ENCODE measurements at regions not wholly inside any gene's neighbourhood (a gene's known extent, or its start where the extent isn't known, plus 50 kb on each side); places are given as distances from the start of the nearest gene placed in this dataset.

- ChIA-PET CTCF (no interaction called here), POLR2A (no interaction called here)
- ATAC-seq (no peak), DNase-seq (ENCODE audit: low read depth, low spot score) (no peak)
- in situ Hi-C loops (cut with HindIII; ENCODE audit: low pct_unique_long_range_greater_than_20kb, low sequenced_read_pairs) (no loop called here), intact Hi-C loops (cut with micrococcal nuclease; ENCODE audit: unreplicated experiment) (no loop called here)
- H3K27me3 ChIP-seq (ENCODE audit: control insufficient read depth, insufficient read depth, low read length), result no peaks in the 10 kb centered on the region
- BruUV-seq (replicated peaks), result no TSS peak
- no peaks in the 10 kb centered on the region for H3K36me3 ChIP-seq (ENCODE audit: control insufficient read depth, insufficient read depth, low read length)
- TF ChIP-seq TCF7L2 (IDR thresholded peaks at IDR 0.05; ENCODE audit: low read depth, low read length) (no peak), POLR2AphosphoS5 (IDR thresholded peaks at IDR 0.05; ENCODE audit: low read depth, low read length) (no peak), REST (IDR thresholded peaks at IDR 0.05; ENCODE audit: insufficient read depth in 1 of 2, low read depth in 2 of 2, low read length in 1 of 2) (no peak), CTCF (IDR thresholded peaks at IDR 0.05) (no peak)
- no peak overlapping the region for H3K4me3 ChIP-seq (ENCODE audit: low read depth in 2 of 2, low read length in 2 of 2)
- no peaks in the 10 kb centered on the region for H3K4me1 ChIP-seq (ENCODE audit: control insufficient read depth, insufficient read depth, low read length)
- H3K9me3 ChIP-seq (ENCODE audit: control insufficient read depth, insufficient read depth, low read depth, low read length), result no peaks in the 10 kb centered on the region
- no peak overlapping the region for H3K27ac ChIP-seq (ENCODE audit: low read length)
Observed at GRCh38 chr10:109126541-109126940, 796.8 kb downstream of the XPNPEP1 start.

DNA sequence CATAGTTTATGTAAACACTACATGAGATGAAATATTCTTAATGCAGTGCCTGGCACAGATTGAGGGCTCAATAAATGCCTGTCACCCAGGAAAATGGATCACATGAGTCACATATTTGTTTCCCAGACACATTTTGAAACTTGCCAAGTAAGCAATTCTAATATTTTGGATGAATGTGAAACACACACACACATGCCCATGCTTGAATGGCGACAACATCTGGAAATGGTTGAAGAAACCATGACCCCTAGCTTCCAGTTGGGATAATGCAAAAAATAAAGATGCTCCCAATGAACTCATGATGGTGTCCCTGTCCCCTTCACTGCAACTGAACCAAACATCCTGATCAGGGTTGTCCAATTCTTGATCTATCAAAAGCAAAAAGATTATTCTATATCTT is 797.3 kb downstream of the XPNPEP1 start:
- intact Hi-C loops (cut with micrococcal nuclease; ENCODE audit: unreplicated experiment), result no loop called here
- ChIA-PET CTCF (no interaction called here), POLR2A (no interaction called here)
- no peaks in the 10 kb centered on the region for H3K9me3 ChIP-seq (ENCODE audit: control insufficient read depth, insufficient read depth, low read depth, low read length)
- BruUV-seq (replicated peaks), result no TSS peak
- no peaks in the 10 kb centered on the region for H3K27me3 ChIP-seq (ENCODE audit: control insufficient read depth, insufficient read depth, low read length)
- DNase-seq (ENCODE audit: low read depth, low spot score) (no peak), ATAC-seq (no peak)
- no peaks in the 10 kb centered on the region for H3K36me3 ChIP-seq (ENCODE audit: control insufficient read depth, insufficient read depth, low read length)
- no peak for TF ChIP-seq POLR2AphosphoS5 (IDR thresholded peaks at IDR 0.05; ENCODE audit: low read depth, low read length)
- TF ChIP-seq CTCF (IDR thresholded peaks at IDR 0.05), result no peak
- TF ChIP-seq REST (IDR thresholded peaks at IDR 0.05; ENCODE audit: insufficient read depth in 1 of 2, low read depth in 2 of 2, low read length in 1 of 2), result no peak
- TF ChIP-seq TCF7L2 (IDR thresholded peaks at IDR 0.05; ENCODE audit: low read depth, low read length), result no peak
- TF ChIP-seq SIN3A (IDR thresholded peaks at IDR 0.05; ENCODE audit: borderline replicate concordance, insufficient read depth, low read depth, low read length), result no peak
- H3K4me1 ChIP-seq (ENCODE audit: control insufficient read depth, insufficient read depth, low read length), result no peaks in the 10 kb centered on the region
- H3K27ac ChIP-seq (ENCODE audit: low read length), result no peak overlapping the region
- no peak overlapping the region for H3K4me3 ChIP-seq (ENCODE audit: low read depth in 2 of 2, low read length in 2 of 2)
- in situ Hi-C loops (cut with HindIII; ENCODE audit: low pct_unique_long_range_greater_than_20kb, low sequenced_read_pairs), result no loop called here

Data from Panc1 (cell line).